Ovary (tissue), 7 donors: ENCODE measurements at regions not wholly inside any gene's neighbourhood (a gene's known extent, or its start where the extent isn't known, plus 50 kb on each side); places are given as distances from the start of the nearest gene placed in this dataset.
"Not testable (repeated sequence)": the region's sequence is repeated elsewhere in the genome, so short reads cannot be mapped to it uniquely, and the experiment has no call there.

Experiments
- DNase-seq, 5 donors: peaks; one replicate each; pipeline ENCODE4 v3.0.0-alpha.2; 2019 to 2020
- H3K27ac ChIP-seq, 2 donors: fragments of 200-600 bp; one replicate each; pipeline versions ENCODE4 v1.5.1 to v1.8.0; 2019 to 2022
- H3K27me3 ChIP-seq: fragments of 200-600 bp; one replicate; pipeline ENCODE4 v1.8.0; 2022
- H3K36me3 ChIP-seq: fragments of 200-600 bp; sonication (generic); one replicate; pipeline ENCODE4 v1.5.1; 2019
- H3K4me1 ChIP-seq: one replicate; pipeline ENCODE4 v1.8.1; 2013; ENCODE audit warnings: mild to moderate bottlenecking, moderate library complexity; ENCODE audit not compliant: insufficient read depth
- H3K4me3 ChIP-seq: fragments of 200-600 bp; sonication (generic); one replicate; pipeline ENCODE4 v1.5.1; 2017
- H3K9me3 ChIP-seq, 2 donors: fragments of 200-600 bp in 1 of 2; sonication (generic) in 1 of 2; one replicate each; pipeline versions ENCODE4 v1.5.1 to v1.8.1; 2013 to 2019; ENCODE audit warnings: mild to moderate bottlenecking in 1 of 2, moderate library complexity in 1 of 2
- EP300 ChIP-seq: sonication (generic); formaldehyde crosslinking; IDR thresholded peaks from one replicate; pipeline ENCODE4 v1.6.1; 2017; ENCODE audit warnings: antibody characterized with exemption
- POLR2A ChIP-seq: fragments of 450-650 bp; IDR thresholded peaks from one replicate; pipeline ENCODE4 v1.6.1; 2017; ENCODE audit warnings: antibody characterized with exemption, mild to moderate bottlenecking, moderate library complexity
- WGBS, 3 donors: extraction: QIAGEN DNeasy Blood & Tissue Kit in 1 of 3; methylation state at CpG; one replicate each; pipeline versions ENCODE4 v1.1.5 to v1.1.7; 2013 to 2017; 5-methylcytosine and 5-hydroxymethylcytosine counted together
- intact Hi-C, 4 donors: fragments of 100-400 bp; cut with DNase I; formaldehyde crosslinking; loops; one replicate each; pipeline versions ENCODE4 v1.11.0 to v1.15.1; 2022 to 2023
- TF ChIP-seq, protein P1 (sequence below), 3 donors: fragments of 450-650 bp in 2 of 3; fragments of 200-600 bp in 1 of 3; IDR thresholded peaks; one replicate each; pipeline versions ENCODE4 v1.5.1 to v1.8.0; 2016 to 2022; ENCODE audit warnings: antibody characterized with exemption in 3 of 3, mild to moderate bottlenecking in 1 of 3
- donor health status: DM: no; HTN: no; CAD: no; lungs with moderate emphysema.
- donor health status: DM: no; HTN: no; CAD: no.
- donor health status: Bipolar disorder and iron deficiency.
- donor health status: DM: no; HTN: no; CAD: no.
- donor health status: DM: yes; HTN: yes; CAD: no.

DNA sequence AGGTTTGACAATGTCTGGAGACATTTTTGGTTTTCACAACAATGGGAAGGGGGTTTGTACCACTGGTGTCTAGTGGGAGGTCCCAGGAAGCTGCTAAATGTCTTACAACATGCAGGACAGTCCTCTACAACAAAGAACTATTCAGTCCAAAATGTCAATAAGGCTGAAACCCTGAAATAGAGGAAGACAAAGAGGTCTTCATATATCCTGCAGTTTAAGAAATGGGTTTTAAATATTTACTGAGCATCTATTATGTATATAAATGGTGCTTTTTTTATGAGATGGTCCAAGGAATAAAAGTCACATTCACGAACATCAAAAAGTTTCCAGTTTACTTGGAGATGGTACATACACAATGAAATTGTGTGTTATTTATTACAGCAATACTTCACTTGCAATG is 107.3 kb downstream of the AKAP11 start:
- Histone ChIP-seq H3K27ac (no peak overlapping the region), H3K27me3 (no peaks in the 10 kb centered on the region), H3K36me3 (no peaks in the 10 kb centered on the region), H3K4me1 (no peaks in the 10 kb centered on the region), H3K9me3 (no peaks in the 10 kb centered on the region), H3K4me3 (no peak overlapping the region)
- no peak for DNase-seq
- 82 to 87% (median 86%) methylated on average over 1 of the region's 1 CpG for WGBS, 3 donors
- intact Hi-C loops, result no loop called here
- TF ChIP-seq, protein P1, sequence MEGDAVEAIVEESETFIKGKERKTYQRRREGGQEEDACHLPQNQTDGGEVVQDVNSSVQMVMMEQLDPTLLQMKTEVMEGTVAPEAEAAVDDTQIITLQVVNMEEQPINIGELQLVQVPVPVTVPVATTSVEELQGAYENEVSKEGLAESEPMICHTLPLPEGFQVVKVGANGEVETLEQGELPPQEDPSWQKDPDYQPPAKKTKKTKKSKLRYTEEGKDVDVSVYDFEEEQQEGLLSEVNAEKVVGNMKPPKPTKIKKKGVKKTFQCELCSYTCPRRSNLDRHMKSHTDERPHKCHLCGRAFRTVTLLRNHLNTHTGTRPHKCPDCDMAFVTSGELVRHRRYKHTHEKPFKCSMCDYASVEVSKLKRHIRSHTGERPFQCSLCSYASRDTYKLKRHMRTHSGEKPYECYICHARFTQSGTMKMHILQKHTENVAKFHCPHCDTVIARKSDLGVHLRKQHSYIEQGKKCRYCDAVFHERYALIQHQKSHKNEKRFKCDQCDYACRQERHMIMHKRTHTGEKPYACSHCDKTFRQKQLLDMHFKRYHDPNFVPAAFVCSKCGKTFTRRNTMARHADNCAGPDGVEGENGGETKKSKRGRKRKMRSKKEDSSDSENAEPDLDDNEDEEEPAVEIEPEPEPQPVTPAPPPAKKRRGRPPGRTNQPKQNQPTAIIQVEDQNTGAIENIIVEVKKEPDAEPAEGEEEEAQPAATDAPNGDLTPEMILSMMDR (IDR thresholded peaks at IDR 0.05), result no peak
- TF ChIP-seq EP300, result no peak
- TF ChIP-seq POLR2A, result no peak

DNA sequence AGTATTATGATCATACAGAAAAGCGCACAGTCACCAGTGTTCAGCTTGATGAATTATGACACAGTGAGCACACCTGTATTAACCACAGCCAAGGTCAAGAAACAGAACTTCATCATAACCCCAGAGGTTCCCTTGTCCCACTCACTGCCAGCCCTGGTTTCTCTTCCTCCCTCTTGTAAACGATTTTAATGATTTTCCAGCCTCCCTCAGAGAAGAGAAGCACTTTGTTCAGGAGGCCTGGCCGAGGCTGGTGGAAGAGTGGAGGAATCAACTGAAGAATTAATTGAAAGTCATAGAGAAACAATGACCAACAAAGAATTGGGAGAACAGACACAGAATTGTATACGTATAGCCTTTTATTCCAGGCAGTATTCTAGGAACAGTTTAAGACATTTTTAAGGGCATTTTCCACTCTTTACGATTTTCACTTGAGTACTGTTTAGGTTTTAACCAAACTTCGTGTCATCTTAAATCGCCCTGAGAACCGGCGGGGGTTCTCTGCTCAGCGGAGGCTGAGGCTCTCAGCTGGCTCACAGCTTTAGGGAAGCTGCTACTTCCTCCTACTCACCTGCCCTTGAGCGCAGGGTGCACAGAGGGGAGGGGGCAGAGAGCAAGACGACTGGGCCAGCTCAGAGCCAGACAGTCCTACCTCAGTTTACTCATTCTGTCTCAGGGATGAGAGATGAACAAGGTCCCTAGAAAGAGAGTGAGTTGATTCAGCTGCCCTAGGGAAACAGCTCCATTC is 108.6 kb downstream of the AKAP11 start:
- H3K4me1 ChIP-seq, result no peaks in the 10 kb centered on the region
- H3K9me3 ChIP-seq, result no peaks in the 10 kb centered on the region
- 69 to 75% (median 71%) methylated on average over 12 of the region's 12 CpGs for WGBS, 3 donors
- H3K27me3 ChIP-seq, result no peaks in the 10 kb centered on the region
- H3K4me3 ChIP-seq, result no peak overlapping the region
- intact Hi-C loops, result no loop called here
- no peak overlapping the region for H3K27ac ChIP-seq
- H3K36me3 ChIP-seq, result no peaks in the 10 kb centered on the region
- DNase-seq, result no peak
- TF ChIP-seq EP300, result no peak

DNA sequence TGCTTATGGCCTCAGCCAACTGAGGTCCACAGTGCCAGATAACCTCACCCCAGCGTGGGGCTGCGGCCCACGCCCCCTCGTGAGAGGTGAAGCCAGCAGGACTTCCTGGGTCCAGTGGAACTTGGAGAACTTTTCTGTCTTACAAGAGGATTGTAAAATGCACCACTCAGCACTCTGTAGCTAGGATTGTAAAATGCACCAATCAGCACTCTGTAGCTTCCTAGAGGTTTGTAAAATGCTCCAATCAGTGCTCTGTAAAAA is 109.1 kb downstream of the AKAP11 start:
- Histone ChIP-seq H3K9me3 (no peaks in the 10 kb centered on the region), H3K4me3 (no peak overlapping the region), H3K27ac (no peak overlapping the region), H3K4me1 (no peaks in the 10 kb centered on the region), H3K27me3 (no peaks in the 10 kb centered on the region), H3K36me3 (no peaks in the 10 kb centered on the region)
- TF ChIP-seq, protein P1 (IDR thresholded peaks at IDR 0.05), result no peak
- TF ChIP-seq POLR2A (no peak), EP300 (no peak)
- WGBS, 3 donors, result 89 to 94% (median 92%) methylated on average over 4 of the region's 4 CpGs
- intact Hi-C loops, result no loop called here
- no peak for DNase-seq

DNA sequence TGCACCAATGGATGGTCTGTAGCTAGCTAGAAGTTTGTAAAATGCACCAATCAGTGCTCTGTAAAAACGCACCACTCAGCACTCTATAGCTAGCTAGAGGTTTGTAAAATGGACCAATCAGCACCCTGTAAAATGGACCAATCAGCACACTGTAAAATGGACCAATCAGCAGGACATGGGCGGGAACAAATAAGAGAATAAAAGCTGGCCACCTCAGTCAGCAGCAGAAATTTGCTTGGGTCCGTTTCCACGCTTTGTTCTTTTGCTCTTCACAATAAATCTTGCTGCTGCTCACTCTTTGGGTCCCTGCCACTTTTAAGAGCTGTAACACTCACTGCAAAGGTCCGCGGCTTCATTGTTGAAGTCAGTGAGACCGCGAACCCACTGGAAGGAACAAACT is 109.5 kb downstream of the AKAP11 start:
- WGBS, 3 donors, result 85 to 92% (median 89%) methylated on average over 8 of the region's 8 CpGs
- H3K27me3 ChIP-seq, H3K27ac ChIP-seq, H3K4me3 ChIP-seq, H3K36me3 ChIP-seq, H3K4me1 ChIP-seq, H3K9me3 ChIP-seq, DNase-seq, intact Hi-C loops: not testable (repeated sequence)

DNA sequence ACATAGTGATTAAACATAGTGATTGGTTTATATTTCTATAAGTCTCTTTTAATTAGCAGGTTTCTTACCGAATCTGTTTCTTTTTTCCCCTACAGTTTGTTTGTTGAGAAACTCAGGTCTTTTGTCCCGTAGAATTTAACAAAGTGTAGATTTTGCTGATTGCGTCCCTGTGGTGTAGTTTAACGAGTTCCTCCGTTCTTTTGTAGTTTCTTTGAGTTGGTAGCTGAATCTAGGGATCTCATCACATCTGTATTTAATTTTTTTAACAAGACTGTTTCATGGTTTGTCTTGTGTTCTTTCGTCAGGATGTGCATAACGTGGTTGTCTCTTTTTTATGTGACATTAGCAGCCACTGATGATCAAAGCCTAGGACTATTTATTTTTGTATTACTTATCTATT is 111.1 kb downstream of the AKAP11 start:
- Histone ChIP-seq H3K4me3 (no peak overlapping the region), H3K9me3 (no peaks in the 10 kb centered on the region), H3K4me1 (no peaks in the 10 kb centered on the region), H3K36me3 (no peaks in the 10 kb centered on the region), H3K27ac (no peak overlapping the region), H3K27me3 (no peaks in the 10 kb centered on the region)
- TF ChIP-seq, protein P1 (IDR thresholded peaks at IDR 0.05), result no peak
- no peak for TF ChIP-seq EP300
- no peak for TF ChIP-seq POLR2A
- WGBS, 3 donors, result 65 to 82% (median 74%) methylated on average over 7 of the region's 7 CpGs
- intact Hi-C loops, result no loop called here
- no peak for DNase-seq
